AML-193 (cell line): ENCODE measurements at regions not wholly inside any gene's neighbourhood (a gene's known extent, or its start where the extent isn't known, plus 50 kb on each side); places are given as distances from the start of the nearest gene placed in this dataset.

Experiments
- DNase-seq, 2 experiments: peaks; one replicate each; lab custom pipeline; 2025; lab: John Stamatoyannopoulos, UW

DNA sequence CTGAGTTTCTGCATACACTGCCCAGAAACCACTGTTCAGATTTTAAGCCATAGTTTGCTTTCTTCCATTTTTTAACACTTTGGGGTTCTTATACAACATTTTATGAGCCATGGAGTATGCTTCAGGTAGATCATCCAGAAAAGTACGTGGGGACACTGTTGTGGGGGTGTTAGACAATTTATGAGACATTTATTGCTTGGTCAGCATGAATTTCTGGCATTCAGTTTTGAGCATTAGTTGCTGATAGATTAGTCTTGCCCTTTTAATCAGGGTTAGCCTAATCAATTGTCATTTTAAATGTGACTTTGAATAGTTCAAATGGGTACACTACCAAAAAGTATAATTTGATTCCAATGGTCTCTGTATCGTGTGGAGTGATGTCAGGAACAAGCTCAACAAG, 434.9 kb downstream of the GPM6A start:
- no peak for DNase-seq

DNA sequence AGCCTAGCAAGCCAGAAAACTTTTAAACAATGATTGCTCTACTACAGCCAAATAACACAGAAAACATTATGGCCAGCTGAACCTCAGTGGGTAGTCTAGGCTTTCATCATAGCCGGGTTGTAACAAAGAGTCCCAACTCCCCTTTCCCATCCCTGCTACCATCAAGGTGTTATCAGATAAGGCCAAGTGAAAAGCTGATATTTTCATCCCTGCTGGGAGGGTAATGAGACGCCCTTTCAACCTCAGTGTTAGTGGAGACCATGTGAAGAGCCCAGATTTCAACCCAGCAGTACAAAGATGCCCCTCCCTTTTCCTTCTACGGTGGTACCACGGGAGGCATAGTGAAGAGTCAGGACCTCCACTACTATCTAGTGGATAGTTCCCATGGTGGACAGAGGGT, 433.7 kb downstream of the GPM6A start:
- no peak for DNase-seq

GRCh38 chr4:175380841-175381240, 431.2 kb downstream of the GPM6A start:
- no peak for DNase-seq

DNA sequence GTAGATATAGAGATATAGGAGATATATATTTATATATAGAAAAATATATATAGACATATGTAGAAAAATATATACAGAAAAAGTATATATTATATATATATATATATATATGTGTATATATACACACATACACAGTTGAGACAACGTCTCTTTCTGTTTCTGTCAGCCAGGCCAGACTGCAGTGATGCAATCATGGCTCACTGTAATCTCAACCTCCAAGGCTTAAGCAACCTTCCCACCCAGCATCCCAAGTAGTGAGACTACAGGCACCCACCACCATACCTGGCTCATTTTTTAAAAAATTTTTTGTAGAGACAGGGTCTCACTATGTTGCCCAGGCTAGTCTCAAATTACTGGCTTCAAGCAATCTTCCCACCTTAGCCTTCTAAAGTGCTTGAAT, 426.3 kb downstream of the GPM6A start:
- no peak for DNase-seq

DNA sequence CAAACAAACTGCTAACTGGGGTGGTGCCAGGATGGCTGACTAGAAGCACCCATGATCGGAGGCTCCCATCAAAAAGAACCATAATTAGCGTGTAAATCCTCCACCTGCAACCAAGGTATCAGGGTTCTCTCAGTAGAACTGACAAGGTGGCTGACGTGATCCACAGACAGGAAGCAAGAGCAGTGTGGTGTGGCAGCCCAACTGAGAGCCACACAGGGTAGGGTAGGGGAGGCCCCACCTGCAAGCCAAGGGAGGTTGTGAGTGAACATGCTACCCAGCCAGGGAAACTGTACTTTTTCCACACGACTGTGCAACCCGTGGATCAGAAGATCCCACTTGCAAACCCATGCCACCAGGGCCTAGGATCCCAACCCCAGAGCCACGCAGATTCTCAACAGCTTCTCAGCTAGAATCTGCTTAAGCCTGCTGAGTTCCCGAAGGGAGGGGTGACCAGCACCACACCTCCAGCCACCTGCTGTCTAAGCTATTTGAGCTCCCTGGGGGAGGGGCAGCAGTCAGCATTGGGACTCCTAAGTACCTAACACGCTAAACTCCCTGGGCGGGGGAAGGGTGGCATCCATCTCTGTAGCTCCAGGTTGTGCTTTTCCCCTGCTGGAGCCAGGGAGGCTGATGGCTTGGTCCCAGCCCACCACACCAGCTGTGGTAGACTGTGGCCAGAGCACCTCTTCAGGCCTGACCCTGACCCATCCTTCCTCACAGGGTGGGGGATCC, 425.1 kb downstream of the GPM6A start:
- no peak for DNase-seq

DNA sequence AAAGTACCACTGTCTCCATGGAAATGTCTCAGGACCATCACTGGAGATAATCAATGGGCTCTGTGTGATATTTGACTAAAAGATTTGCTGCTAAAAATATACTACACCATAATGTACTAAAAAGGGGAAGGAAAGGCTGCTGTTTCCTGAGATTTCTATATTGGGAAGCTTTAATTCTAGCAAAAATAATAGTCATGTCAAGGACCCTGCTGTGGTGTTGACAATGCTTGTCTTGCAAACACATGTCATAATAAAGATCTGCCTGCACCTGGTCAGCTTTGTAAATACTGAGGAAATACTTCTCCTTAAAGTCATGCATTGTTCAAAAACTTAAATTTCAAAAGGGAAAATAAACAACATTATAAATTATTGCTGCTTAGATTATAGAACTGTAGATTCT, 417.9 kb downstream of the GPM6A start:
- DNase-seq = no peak

DNA sequence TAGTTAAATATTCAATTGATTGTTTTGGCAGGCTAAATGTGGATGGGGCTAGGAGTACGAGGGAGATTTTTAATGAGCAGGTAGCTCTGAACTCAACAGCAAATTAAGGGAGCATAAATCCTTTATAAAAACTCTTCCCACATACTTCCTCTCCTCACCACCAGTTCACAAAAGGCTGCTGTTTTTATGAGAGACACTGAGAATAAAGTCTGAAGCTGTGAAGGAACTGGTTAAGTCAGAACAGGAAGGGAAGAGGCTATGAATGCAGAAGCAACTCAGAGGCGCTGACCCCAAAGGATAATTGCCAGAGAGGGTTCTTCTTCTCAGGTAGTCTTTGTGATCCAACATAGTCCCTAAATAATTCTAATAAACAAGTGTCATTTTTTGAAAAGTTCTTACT, 406.1 kb downstream of the GPM6A start:
- no peak for DNase-seq

DNA sequence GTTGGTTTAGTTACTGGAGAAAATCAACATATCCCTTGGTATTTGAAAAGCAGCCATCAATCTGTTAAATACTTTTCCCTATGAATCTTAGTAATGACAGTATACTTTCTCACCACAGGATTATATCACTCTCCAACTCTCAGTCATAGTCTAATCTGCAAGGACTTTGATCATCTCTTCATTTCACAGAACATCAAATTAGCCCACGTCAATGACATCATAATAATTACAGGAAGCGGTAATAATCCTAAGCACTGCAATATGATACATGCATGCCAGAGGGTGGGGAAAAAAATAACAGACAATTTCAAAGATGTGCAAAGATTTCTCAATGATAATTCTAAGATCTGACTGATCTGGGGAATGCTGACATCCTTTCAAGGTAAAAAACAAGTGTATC, 404.1 kb downstream of the GPM6A start:
- no peak for DNase-seq

DNA sequence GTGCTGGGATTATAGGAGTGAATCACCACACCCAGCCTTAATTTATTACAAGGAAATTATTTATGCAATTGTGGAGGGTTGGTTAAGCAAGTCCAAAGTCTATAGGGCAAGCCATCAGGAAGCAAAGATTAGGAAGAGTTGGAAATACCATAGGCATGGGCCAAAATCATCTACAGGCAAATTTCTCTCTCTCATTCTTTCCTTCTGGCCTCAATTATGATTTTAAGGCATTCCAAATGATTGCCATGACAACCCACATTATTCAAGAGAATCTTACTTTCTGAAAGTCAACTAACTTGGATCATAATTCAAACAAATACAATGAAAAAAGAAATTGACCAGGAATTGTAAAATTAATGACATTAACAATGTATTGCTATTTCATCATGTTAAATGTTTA, 400.8 kb downstream of the GPM6A start:
- no peak for DNase-seq

DNA sequence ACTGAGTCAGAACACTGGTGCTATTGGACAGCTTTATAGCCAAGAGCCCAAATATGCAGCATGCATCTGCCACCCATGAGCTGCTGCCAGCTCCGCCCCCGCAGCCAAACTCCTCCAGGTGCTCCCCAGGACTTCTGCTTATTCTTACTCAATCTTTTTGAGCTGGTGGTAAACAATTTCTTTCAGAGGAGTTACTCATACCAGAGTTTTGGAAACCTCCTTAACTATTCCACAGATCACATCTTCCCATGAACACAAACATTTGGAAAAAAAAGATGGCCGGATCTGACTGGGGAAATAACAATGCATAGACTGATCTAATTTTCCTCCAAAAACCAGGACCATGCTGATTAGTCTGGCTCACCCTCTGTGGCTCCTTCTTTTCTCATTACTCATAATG, 399.9 kb downstream of the GPM6A start:
- DNase-seq = no peak

DNA sequence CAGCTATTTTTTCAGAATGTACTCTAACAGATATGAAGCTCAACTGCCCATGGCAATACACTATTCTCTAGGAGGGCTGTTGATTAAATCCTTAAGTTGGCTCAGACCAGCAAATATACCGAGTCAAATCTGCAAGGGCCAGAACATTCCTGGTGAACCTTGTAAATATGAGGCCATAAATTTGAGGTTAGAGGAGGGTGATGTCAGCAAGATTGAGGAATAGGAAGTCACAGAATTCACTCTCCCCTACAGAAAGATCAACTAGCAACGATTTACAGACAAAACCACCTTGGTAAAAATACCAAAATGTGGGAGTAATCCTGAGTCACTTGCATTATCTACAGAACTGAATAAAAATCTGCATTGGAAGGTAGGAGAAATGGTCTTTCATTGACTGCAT, 399.3 kb downstream of the GPM6A start:
- DNase-seq = no peak

- no peak for DNase-seq
These were observed 398.5 kb downstream of the GPM6A start for GRCh38 chr4:175413561-175413960.

- no peak for DNase-seq
These were observed 397.5 kb downstream of the GPM6A start for GRCh38 chr4:175414602-175415001.

- no peak for DNase-seq
These were observed 393.5 kb downstream of the GPM6A start for GRCh38 chr4:175418516-175418915.

DNA sequence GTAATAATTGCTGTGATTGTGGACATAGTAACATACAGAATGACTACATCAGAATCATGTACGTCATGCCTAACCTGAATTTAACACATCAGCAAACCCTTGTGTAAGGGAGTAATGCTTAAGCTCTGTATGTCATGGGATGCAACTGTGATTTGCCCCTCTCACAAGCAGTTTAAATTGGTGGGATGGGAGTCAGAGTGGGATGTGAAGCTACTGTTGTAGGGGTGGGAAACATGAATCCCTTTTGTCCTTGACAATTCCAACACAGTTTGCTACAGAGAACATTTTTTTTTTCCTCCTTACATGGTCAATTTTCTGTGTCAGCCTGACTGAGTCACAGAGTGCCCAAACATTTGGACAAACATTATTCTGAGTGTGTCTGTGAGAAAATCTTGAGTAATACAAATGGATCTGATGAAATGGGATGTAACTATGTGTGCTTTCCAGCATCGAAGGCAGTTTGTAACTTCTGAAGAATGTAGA, 392.8 kb downstream of the GPM6A start:
- no peak for DNase-seq

GRCh38 chr4:175421506-175421905, 390.6 kb downstream of the GPM6A start:
- DNase-seq = no peak

DNA sequence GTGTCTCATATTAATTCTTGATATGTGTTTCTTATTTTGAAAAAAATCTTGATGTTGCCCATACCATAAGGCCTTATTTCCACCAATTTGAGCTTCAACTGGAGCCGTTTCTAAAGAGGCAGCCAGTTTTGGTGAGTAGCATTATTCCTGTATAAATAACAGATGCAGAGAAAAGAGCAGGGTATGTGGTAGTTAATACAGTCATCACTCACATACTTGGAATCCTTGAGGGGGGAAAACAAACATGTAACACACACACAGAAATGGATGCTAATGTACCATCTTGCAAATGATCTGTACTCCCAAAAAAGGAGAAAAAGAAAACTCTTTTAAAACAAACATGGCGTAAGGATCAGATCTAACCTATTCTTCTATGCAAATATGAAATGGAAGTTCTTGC, 389.7 kb downstream of the GPM6A start:
- DNase-seq = no peak

DNA sequence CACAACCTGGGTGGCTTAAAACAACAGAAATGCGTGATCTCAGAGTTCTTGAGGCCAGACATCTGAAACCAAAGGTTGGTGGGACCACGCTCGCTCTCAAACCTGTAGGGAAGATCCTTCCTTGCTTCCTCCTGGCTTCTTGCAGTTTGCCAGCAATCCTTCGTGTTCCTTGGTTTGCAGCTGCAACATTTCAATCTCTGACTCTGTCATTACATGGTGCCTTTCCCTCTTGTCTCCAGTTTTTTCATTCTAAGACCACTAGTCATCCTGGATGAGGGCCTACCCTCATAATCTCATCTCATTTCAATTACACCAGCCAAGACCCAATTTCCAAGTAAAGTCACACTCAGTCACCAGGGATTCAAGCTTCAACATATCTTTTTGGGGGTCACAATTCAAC, 388.0 kb downstream of the GPM6A start:
- DNase-seq = no peak

- DNase-seq = no peak
These were observed 384.3 kb downstream of the GPM6A start for GRCh38 chr4:175427751-175428150.

- DNase-seq = no peak
These were observed 380.4 kb downstream of the GPM6A start for GRCh38 chr4:175431694-175432093.

- no peak for DNase-seq
These were observed 376.7 kb downstream of the GPM6A start for GRCh38 chr4:175435381-175435783.

- DNase-seq = no peak
These were observed 375.9 kb downstream of the GPM6A start for GRCh38 chr4:175436196-175436595.

GRCh38 chr4:175440786-175441185, 371.3 kb downstream of the GPM6A start:
- DNase-seq = no peak

GRCh38 chr4:175441256-175441655, 370.8 kb downstream of the GPM6A start:
- no peak for DNase-seq
